HG02885 (cell line): ENCODE measurements at regions not wholly inside any gene's neighbourhood (a gene's known extent, or its start where the extent isn't known, plus 50 kb on each side); places are given as distances from the start of the nearest gene placed in this dataset.
"Not testable (repeated sequence)": the region's sequence is repeated elsewhere in the genome, so short reads cannot be mapped to it uniquely, and the experiment has no call there.

Source experiments
- ATAC-seq: cut with Tn5 transposase; IDR thresholded peaks from one replicate; pipeline ENCODE4 v1.9.1; 2021; ENCODE audit warnings: mild to moderate bottlenecking; ENCODE audit not compliant: unreplicated experiment, poor library complexity

DNA sequence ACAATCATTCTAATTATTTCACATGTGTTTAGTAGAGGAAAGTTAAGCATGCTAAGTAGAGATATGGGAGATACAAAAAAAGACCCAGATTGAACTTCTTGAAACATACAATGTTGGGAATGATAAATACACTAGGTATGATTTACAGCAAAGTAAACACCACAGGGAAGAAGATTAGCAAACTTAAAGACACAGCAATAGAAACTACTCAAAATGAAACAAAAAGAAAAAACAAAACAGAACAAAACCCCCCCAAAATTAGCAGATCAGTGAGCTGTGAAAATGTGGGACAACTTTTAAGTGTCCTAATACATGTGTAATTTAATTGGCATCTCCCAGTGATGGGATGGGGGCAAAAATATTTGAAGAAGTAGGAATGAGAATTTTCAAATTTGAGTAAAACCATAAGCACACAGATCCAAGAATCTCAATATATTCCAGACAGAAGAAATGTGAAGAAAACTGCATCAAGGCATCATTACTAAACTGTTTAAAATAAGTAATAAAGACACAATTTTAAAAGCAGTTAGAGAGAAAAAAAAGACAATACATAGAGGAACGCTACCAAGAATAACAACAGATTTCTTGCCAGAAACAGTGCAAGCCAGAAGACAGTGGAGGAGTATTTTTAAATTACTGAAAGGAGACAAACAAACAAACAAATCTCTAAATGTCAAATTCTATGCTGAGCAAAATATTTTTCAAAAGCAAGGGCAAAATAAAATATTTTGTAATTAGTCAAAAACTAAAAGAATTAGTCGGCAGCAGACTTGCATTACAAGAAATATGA, 473.7 kb downstream of the QKI start:
- ATAC-seq, result no peak

- no peak for ATAC-seq
Measured at GRCh38 chr6:163886428-163886827, 471.9 kb downstream of the QKI start.

- no peak for ATAC-seq
Measured at GRCh38 chr6:163883984-163884383, 469.5 kb downstream of the QKI start.

DNA sequence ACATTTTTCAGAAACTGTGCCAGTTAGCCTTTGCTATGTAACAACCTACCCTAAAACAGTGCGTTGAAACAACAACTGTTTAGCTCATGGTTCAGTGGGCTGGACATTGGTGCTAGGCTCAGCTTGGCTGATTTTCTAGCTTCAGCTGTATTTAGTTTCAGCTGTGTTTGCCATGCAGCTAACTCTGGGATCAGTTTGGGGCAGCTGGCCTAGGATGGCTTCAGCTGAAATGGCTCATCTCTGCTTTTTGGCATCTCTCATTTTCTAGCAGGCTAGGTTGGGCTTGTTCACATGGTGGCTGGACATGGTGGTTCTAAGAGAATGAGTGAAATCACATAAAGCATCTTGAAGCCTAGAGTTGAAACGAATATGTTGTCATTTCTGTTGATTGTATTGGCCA, 464.2 kb downstream of the QKI start:
- no peak for ATAC-seq

DNA sequence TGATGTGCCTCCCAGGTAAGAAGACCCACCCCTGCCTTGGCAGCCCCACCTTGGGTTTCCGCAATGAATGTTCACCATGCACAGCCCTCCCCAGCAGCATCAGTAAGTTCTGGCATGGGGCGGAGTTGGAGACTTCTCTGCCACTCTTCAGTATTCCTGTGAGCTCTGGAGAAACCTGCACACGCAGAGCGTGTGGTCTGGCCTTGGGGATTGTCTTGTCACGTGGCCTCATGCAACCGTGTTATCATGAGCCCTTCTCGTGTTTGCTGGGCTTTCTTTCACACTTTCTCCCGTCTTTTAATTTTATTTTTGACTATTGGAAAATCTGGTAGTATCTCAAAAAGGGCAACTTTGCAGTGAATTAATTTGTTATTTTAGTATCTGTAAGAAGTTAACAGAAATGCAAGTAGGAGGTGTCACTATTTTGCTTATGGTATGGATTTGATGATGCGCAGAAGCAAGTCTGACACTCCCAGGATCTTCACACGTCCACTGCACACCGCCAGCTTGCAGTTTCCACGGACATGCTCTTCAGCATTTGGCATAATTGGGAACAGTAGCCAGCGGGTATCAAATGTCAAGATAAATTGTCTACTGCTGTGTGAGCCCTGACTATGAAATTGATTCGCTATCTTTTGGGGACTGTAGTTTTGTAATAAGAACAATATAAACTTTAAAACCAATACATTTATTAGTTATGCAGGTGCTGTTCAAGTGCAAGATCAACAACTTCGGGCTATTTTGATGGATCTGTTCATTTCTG, 463.5 kb downstream of the QKI start:
- no peak for ATAC-seq

DNA sequence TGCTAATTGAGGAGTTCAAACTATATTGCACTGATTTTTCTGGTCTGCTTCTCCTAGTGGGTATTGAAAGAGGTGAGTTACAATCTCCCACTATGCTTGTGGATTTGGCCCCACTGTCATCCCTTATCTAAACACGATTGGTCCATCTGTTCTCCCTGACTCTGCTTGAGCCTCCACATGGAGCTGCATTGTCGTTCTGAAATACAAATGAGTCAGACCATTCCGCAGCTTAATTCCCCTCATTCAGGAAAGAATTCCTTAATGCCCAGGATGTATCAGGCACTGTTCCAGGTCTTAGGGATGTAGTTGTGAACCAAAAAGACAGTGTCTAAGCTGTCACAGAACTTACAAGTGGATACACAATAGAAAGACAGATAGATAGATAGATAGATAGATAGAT, 461.9 kb downstream of the QKI start:
- ATAC-seq, result no peak

DNA sequence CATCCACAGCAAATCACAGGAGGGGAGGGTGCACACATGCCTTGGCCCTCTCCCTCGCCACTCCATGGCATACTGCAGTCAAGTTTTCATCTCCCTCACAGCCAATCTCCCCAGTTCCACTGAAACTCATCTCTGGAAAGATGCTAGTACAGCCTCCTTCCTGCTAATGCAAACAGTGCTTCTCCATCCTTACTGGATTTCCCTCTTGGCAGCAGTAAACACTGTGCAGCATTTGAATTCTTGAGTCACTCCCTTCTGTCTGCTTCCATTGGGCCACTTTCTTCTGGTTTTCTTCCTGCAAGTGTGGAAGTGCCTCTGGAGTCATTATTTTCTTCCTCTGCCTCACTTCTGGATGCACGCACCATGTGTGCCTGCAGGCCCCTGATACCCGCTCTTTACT, 460.3 kb downstream of the QKI start:
- no peak for ATAC-seq

GRCh38 chr6:163872335-163872734, 457.8 kb downstream of the QKI start:
- ATAC-seq, result no peak

DNA sequence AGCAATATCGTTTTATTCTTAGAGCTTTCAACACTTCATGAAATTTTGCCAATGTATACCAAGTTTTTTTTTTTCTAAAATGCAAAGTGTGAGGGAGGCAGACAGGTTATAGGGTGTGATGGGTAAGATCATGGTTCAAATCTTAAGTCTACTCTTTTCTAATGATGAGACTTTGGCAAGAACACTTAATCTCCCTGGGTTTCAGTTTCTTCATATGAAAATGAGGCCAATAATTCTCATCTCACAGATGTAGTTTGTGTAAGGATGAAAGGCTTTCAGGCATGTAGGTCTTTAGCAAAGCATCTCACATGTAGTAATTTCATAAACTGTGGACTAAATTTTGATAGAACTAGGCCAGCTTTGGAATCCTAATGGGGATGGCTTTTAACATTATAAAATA, 457.1 kb downstream of the QKI start:
- ATAC-seq, result no peak

DNA sequence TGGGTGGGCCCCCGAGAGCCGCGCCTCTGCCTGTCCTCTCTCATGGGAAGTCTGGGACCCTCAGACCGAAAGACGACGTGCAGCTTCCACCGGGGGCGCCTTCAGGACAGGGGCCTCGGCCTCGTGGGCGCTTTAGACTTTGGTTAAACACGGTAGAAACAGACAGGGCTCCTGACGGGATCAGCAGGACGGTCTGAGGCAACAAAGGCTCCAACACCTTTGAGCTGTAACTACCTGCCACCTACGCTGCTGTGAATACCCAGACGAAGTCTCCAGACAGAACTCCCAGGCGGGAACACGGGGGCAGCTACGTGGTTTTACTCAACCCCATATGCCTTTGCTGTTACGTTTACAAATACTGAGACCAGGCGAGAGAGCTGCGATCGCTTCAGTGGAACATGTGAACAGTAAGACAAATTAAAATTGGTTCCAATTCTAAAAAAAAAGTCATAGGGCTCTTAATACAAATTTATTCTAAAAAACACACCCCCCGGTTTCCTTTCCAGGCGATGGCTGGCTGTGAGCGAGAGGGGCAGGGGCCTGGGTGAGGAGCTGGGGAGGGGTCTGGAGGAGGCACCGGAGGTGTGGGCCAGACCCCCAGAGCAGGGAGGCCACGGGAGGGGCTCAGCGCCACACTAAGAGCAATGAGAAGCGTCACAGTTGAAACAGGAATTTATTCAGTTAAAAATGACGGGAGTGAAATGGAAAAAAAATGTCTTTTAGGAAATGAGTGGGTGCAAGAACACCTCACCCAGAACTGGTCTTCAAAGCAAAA, 453.2 kb downstream of the QKI start:
- ATAC-seq, result peak; percentile 46

DNA sequence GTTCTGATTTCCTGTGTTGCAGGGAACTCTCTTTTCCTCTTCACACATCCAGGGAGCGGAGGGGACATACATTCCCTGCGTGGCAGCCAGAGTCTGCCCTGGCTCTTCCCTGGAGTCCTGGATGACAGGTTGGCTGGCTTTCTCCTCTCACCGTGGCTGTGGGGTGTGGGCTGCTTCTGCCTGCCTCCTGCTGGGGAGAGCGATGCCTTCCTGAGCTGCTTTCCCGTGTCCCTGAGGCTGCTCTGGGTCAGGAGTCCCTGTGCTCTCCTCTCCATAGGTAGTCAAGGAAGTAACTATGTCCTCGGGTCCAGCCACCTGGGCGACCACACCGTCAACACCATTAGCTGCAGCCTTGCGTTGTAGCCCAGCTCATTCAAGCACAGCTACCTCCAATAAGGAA, 451.7 kb downstream of the QKI start:
- no peak for ATAC-seq

- ATAC-seq, result no peak
Measured at GRCh38 chr6:163863565-163863964, 449.0 kb downstream of the QKI start.

GRCh38 chr6:163862701-163863100, 448.2 kb downstream of the QKI start:
- no peak for ATAC-seq

DNA sequence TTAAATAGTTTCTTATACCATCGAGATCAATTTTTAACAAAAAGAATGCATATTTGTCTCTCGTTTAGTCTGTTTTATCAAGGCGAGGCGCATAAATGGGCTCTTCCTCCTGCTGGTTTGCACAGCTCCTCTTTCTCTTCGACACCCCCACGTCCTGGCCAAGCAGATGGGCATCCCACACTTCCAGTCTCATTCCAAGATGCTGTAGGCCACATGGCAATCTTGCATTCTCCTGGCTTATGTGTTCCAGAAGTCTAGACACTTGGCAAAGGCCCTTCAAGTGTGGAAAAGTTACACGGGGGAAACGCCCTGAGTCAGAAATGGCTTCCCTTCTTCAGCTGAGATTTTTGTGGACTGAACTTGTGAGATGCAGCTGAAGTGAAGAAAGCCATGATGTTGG, 447.1 kb downstream of the QKI start:
- ATAC-seq, result no peak

GRCh38 chr6:163860287-163861081, 446.0 kb downstream of the QKI start:
- no peak for ATAC-seq

DNA sequence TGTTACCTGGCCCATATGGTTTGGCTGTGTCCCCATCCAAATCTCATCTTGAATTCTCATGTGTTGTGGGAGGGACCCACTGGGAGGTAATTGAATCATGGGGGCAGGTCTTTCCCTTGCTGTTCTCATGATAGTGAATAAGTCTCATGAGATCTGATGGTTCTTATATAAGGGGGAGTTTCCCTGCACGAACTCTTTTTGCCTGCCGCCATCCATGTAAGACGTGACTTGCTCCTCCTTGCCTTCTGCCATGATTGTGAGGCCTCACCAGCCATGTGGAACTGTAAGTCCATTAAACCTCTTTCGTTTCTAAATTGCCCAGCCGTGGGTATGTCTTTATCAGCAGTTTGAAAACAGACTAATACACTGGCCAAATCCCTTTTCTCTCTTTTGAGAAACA, 444.4 kb downstream of the QKI start:
- ATAC-seq, result not testable (repeated sequence)

GRCh38 chr6:163857421-163857820, 442.9 kb downstream of the QKI start:
- no peak for ATAC-seq

DNA sequence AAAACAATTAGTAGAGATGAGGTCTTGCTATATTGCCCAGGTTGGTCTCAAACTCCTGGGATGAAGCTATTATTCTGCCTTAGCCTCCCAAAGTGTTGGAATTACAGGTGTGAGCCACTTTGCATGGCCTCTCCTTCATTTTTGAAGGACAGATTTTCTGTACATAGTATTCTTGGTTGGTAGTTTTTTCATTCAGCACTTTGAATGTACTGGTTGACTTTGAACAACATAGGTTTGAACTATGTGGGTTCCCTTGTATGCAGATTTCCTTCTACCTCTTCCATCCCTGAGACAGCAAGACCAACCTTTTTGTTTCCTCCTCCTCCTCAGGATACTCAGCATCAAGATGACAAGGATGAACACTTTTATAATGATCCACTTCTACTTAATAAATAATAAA, 436.4 kb downstream of the QKI start:
- ATAC-seq, result no peak

DNA sequence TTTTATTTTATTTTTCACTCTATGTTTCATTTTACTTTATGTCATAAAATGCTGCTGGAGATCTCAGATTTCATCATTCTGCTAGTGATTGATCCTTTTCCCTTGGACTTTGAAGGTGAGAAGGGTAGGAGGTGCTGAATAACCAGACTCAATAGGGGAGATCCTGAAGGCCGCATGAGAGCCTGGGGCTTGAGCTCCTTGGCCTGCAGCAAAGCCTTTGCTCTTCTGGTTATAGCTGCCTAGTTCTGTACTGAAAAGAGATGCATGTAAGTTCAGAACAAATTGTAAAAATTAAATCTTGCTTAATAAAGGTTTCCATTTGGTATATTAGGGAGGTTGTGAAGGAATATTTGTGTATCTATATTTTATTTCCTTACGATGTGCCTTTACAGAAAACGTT, 430.2 kb downstream of the QKI start:
- ATAC-seq, result no peak

DNA sequence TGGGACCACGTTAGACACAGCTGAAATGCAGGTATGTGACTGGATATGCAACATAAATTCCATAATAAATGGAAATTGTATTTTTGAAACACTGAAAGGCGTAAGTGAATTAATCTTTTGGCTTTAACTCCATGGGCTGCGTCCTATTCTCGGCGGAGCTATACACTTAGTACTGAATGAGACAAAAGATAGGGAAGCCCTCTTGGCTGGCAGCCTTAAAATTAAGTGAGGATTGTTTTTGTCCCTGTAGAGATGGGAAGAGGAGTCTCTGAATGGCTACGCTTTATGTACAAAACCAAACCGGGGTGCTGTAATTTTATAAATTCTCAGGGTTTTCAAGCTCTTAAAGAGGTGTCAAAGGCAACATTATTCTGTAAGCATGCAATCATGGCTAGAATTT, 429.8 kb downstream of the QKI start:
- no peak for ATAC-seq
